ENCODE measurements at regions not wholly inside any gene's neighbourhood (a gene's known extent, or its start where the extent isn't known, plus 50 kb on each side); places are given as distances from the start of the nearest gene placed in this dataset.
"Not testable (repeated sequence)": the region's sequence is repeated elsewhere in the genome, so short reads cannot be mapped to it uniquely, and the experiment has no call there.

DNA sequence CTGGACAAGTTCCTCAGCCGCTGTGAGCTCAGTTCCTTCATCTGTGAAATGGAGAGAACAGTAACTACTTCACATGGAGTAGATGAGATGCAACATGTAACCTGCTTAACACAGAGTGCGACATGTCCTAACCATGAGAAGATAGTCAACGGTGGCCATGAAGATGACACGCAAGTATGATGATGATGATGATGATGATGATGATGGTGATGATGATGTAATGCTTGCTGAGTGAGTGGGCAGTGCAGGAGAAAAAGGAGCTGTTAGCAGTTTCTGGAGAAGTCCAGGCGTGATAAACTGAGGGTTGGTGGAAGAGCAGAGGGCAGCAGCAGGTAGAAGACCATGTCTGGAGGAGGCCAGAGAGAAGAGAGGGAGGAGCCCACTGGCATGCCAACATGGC lies 90.8 kb upstream of the CD82 start:
- Mint-ChIP-seq H3K4me3 (no peak overlapping the region), H3K27me3 (ENCODE audit: low read depth) (peaks cover 43% of the 10 kb centered on the region), H3K4me1 (ENCODE audit: low read depth) (no peaks in the 10 kb centered on the region), H3K9me3 (no peaks in the 10 kb centered on the region), H3K36me3 (ENCODE audit: insufficient read depth in 2 of 2) (no peaks in the 10 kb centered on the region), H3K27ac (no peak overlapping the region)
- DNase-seq (no peak), ATAC-seq (replicated peaks in 1 of 2) (no peak)

DNA sequence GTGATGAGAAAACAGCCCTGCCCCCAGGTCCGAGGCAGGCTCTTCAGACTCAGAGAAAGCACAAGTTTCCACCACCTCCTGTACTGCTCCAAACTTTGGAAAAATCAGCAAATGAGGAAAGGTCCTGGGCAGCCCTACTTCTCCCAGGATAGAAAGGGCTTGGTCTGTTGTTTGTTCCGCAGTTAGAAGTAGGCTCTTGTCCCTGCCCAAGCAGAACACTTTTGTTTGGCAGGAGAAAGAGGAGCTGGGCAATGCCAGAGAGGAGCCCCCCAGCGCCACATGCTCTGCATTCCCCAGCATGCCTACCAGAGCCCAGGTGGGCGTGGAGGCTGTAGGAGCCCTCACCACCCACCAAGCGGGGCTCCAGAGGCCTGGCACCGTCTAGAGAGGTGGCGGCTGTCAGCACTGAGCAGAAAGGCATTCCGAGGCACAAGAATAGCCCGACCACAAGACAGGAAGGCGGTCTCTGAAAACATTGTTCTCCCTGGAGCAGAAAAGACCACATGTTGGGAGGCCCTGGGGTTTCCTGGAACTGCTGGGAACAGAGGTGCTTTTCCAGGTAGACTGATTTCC lies 90.3 kb upstream of the CD82 start:
- peaks cover 38% of the 10 kb centered on the region for H3K27me3 Mint-ChIP-seq (ENCODE audit: low read depth)
- no peaks in the 10 kb centered on the region for H3K4me1 Mint-ChIP-seq (ENCODE audit: low read depth)
- ATAC-seq (replicated peaks in 1 of 2), result no peak
- H3K27ac Mint-ChIP-seq, result no peak overlapping the region
- no peak overlapping the region for H3K4me3 Mint-ChIP-seq
- no peak for DNase-seq
- no peaks in the 10 kb centered on the region for H3K9me3 Mint-ChIP-seq
- no peaks in the 10 kb centered on the region for H3K36me3 Mint-ChIP-seq (ENCODE audit: insufficient read depth in 2 of 2)

DNA sequence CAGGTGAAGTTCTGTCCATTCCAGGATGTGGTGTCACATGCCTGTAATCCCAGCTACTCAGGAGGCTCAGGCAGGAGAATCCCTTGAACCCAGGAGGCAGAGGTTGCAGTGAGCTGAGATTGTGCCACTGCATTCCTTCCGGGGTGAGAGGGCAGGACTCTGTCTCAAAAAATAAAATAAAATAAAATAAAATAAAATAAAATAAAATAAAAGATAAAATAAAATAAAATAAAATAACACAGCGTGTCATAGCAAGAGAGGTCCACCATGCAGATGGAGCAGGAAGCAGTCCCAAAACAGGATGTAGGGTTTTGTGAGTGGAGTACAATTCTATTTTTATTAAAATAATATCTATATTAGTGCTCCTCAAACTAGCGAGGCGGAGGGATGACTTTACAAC lies 83.1 kb upstream of the CD82 start:
- not testable (repeated sequence) for H3K9me3 Mint-ChIP-seq; H3K36me3 Mint-ChIP-seq (ENCODE audit: insufficient read depth in 2 of 2); H3K27ac Mint-ChIP-seq; ATAC-seq (replicated peaks in 1 of 2); H3K4me3 Mint-ChIP-seq; H3K4me1 Mint-ChIP-seq (ENCODE audit: low read depth); DNase-seq; H3K27me3 Mint-ChIP-seq (ENCODE audit: low read depth)

DNA sequence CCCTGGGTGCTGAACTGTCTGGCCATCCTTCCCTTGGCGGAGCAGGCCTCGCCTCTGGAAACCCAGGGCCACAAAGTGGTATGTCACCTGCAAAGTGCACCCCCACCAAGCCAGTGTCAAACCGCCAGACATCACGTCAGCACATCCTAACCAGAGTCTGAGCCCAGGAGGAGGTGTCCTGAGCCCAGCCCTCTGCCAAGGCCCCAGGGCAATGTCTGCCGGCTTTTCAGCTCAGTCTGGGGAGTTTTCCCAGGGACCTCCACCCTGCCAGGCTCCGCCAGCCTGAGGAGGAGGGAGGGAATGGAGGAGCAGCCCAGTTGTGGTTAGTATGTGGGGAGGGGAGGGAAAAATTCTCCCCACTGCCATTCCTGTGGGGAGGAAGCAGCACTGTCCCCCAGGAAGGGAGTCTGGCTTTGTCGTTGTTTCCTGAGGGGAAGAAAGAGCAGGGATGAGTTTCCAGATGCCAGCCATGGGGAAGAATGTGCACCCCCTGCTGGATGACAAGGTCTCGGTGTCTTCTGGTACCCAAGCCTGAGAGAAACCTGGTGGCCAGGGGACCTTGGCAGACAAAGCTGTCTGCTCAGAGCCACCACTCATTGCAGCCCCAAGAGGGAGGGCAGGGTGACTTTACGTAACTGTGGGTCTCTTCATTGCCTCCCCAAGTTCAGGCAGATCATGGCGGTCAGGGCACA lies 81.4 kb upstream of the CD82 start:
- Mint-ChIP-seq H3K9me3 (peaks cover 0 to 1% of the 10 kb centered on the region in 2 donors), H3K4me3 (no peak overlapping the region), H3K4me1 (ENCODE audit: low read depth) (no peaks in the 10 kb centered on the region), H3K27ac (no peak overlapping the region), H3K27me3 (ENCODE audit: low read depth) (no peaks in the 10 kb centered on the region), H3K36me3 (ENCODE audit: insufficient read depth in 2 of 2) (peaks cover 0 to 4% of the 10 kb centered on the region in 2 donors)
- no peak for DNase-seq
- ATAC-seq (replicated peaks in 1 of 2), result no peak

DNA sequence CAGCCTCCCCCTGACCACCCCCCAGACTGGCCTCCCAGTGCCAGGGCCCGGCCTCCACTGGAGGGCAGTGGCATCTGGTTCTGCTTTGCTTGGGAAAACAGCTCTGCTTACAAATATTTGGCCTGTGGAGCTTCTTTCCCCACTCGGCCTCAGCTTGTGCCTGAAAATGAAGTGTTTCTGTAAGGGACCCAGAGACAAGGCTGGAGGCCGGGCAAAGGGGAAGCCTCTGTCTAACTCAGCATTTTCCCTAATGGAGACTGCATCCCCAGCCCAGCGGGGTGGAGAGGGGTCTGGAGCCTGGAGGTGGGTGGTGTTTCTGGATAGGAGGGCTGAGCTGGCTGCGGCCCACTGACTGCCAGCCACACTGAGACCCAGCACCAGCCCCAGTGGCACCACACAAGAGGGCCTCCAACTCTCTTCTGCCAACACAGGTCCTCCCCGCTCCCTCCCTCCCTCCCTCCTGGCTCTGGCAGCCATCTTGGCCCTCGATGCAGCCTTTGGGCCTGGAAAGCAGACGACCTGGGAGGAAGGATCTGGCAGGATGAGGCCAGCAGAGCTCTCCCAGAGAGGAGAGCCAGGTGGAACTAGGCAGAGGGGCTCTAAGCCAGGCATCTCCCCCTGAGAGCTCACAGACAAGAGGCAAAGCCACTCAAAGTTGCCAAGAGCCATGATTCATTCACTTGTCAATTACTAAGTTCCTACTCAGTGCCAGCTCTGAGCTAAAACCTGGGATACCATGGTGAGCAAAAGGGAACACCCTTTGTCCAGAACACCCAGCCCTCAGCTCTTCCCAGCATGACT lies 77.1 kb upstream of the CD82 start:
- Mint-ChIP-seq H3K36me3 (ENCODE audit: insufficient read depth in 2 of 2) (peaks cover 0 to 4% of the 10 kb centered on the region in 2 donors), H3K4me3 (no peak overlapping the region), H3K27me3 (ENCODE audit: low read depth) (no peaks in the 10 kb centered on the region), H3K27ac (no peak overlapping the region), H3K4me1 (ENCODE audit: low read depth) (no peaks in the 10 kb centered on the region), H3K9me3 (peaks cover 0 to 1% of the 10 kb centered on the region in 2 donors)
- ATAC-seq (replicated peaks in 1 of 2) (no peak), DNase-seq (no peak)

DNA sequence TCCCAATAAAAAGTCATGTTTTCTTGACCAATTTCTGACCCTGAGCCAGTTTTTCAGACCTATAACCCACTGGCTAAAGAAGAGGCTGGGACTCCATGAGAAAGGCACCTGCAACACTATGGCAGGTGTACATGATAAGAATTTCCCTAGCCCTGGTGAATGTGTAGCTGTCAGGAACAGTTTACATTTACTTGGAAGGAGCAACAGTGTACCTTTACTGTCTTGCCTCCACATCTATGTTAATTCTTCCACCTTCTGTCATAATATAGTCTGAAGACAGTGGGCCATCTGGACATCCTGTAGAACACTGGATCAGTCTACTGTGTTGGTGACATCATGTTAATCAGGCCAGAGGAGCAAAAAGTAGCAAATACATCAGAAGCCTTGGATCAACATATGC lies 72.1 kb upstream of the CD82 start:
- Mint-ChIP-seq H3K4me3 (no peak overlapping the region), H3K27ac (no peak overlapping the region), H3K9me3 (no peaks in the 10 kb centered on the region), H3K27me3 (ENCODE audit: low read depth) (peaks cover 6% of the 10 kb centered on the region), H3K36me3 (ENCODE audit: insufficient read depth in 2 of 2) (no peaks in the 10 kb centered on the region), H3K4me1 (ENCODE audit: low read depth) (no peaks in the 10 kb centered on the region)
- no peak for DNase-seq
- ATAC-seq (replicated peaks in 1 of 2), result no peak

DNA sequence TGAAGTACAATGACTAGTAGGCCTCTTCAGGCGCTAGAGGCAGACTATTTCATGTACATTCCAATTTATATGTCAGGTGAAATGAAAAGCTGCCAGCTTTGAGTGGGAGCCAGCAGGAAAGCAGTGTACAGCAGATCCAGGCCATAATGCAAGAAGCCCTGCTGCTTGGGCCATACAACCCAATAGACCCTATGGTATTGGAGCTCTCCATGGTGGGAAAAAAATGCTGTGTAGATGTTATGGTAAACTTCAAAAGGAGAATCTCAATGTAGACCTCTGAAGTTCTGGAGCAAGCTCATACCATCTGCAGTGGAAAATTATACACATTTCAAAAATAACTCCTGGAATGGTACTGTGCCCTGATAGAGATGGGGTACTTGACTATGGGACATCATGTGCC lies 71.5 kb upstream of the CD82 start:
- Mint-ChIP-seq H3K4me1 (ENCODE audit: low read depth) (no peaks in the 10 kb centered on the region), H3K4me3 (no peak overlapping the region), H3K36me3 (ENCODE audit: insufficient read depth in 2 of 2) (no peaks in the 10 kb centered on the region), H3K27me3 (ENCODE audit: low read depth) (peaks cover 6% of the 10 kb centered on the region), H3K27ac (no peak overlapping the region), H3K9me3 (no peaks in the 10 kb centered on the region)
- DNase-seq (no peak), ATAC-seq (replicated peaks in 1 of 2) (no peak)

DNA sequence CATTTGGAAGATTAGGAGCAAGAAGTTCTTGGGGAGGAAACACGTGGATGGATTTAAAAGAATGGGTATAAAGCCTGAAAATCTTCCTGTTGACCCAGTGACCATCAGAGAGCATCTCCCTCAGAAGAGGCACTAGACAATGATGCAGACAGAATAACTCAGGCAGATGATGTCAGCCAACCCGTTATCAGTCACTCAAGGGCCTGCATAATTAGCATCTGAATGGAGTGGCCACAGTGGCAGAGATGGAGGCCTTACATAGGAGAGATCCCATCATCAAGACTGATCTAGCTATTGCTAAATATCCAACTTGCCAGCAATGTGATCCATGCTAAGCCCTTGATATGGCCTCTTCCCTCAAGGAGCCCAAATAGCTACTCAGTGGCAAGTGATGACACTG lies 70.7 kb upstream of the CD82 start:
- Mint-ChIP-seq H3K4me3 (no peak overlapping the region), H3K36me3 (ENCODE audit: insufficient read depth in 2 of 2) (no peaks in the 10 kb centered on the region), H3K9me3 (no peaks in the 10 kb centered on the region), H3K4me1 (ENCODE audit: low read depth) (no peaks in the 10 kb centered on the region), H3K27ac (no peak overlapping the region), H3K27me3 (ENCODE audit: low read depth) (peaks cover 6% of the 10 kb centered on the region)
- ATAC-seq (replicated peaks in 1 of 2), result no peak
- DNase-seq, result no peak

DNA sequence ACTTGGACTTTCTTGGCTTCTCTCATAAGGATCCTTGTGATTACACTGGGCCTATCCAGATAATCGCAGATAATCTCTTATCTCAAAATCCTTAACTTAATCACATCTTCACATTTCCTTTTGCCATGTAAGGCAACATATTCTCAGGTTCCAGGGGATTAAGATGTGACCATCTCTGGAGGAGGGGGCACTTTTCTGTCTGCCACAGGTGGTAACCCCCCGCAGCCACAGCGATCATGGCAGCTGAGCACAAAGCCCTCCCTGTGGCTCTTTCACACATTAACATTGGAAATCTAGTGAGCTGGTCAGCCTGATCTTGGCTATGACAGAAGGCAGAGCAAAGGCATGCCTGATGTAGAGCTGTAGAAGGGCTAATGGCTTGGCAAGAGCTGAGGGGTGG lies 69.1 kb upstream of the CD82 start:
- ATAC-seq (replicated peaks in 1 of 2) (no peak), DNase-seq (no peak)
- no peaks in the 10 kb centered on the region for H3K4me1 Mint-ChIP-seq (ENCODE audit: low read depth)
- peaks cover 6% of the 10 kb centered on the region for H3K27me3 Mint-ChIP-seq (ENCODE audit: low read depth)
- H3K36me3 Mint-ChIP-seq (ENCODE audit: insufficient read depth in 2 of 2), result no peaks in the 10 kb centered on the region
- no peak overlapping the region for H3K4me3 Mint-ChIP-seq
- H3K27ac Mint-ChIP-seq, result no peak overlapping the region
- no peaks in the 10 kb centered on the region for H3K9me3 Mint-ChIP-seq

DNA sequence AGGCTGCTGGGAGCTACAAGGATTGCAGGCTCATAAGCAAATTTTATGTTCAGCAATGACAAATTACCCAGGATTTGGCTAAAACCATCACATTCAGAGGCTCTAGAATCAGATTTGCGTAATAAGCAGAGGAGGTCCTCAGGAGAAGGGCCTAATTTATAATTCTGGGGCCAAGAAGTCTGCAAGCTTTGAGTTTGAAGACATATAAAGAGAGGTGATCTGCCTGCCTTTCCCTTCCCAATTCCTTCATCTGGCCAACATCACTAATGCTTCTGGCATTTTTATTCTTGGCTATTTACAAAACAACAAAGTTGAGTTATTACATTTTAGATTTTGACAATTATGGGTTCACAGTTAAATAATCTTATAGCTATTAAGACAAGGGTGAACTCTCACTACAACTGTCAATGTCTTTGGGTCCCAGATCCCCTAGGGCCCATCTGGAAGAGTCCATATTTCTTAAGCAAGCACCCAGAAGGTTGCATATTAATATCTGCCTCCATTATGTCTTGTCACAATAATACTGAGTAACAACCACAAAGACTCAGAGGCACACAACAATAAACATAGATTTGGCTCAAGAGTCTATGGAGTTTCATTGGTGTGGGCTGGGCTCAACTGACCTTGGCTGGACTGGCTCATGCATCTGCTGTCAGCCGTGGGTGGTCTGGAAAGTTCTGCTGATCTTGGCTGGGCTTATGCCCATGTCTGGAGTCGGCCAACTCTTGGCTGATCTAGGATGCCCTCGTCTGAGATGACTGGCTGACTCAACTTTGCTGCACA lies 67.2 kb upstream of the CD82 start:
- Mint-ChIP-seq H3K4me3 (no peak overlapping the region), H3K36me3 (ENCODE audit: insufficient read depth in 2 of 2) (no peaks in the 10 kb centered on the region), H3K9me3 (no peaks in the 10 kb centered on the region), H3K27me3 (ENCODE audit: low read depth) (peaks cover 6% of the 10 kb centered on the region), H3K27ac (no peak overlapping the region), H3K4me1 (ENCODE audit: low read depth) (no peaks in the 10 kb centered on the region)
- DNase-seq (no peak), ATAC-seq (replicated peaks in 1 of 2) (no peak)

DNA sequence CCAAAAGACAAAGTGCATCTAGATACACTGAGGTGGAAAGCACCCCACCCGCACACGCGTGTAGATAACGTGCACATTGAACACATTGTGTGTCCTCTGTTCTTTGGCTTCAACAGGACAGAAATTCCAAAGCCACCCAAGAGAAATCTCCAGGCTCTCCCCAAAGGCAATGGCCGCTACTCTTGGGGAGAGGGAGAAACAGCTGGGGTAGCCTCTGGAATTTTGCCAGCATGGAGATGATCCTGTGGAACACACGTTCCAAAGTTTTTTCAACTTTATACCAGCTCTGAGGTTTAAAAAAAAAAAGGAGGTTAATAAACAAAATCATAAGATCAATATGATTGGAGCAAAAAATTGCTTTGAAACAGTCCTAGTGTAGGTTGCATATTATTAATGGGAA lies 63.0 kb upstream of the CD82 start:
- Mint-ChIP-seq H3K4me1 (ENCODE audit: low read depth) (no peaks in the 10 kb centered on the region), H3K9me3 (peaks cover 0 to 4% of the 10 kb centered on the region in 2 donors), H3K27ac (no peak overlapping the region), H3K27me3 (ENCODE audit: low read depth) (no peaks in the 10 kb centered on the region), H3K36me3 (ENCODE audit: insufficient read depth in 2 of 2) (no peaks in the 10 kb centered on the region), H3K4me3 (no peak overlapping the region)
- DNase-seq (no peak), ATAC-seq (replicated peaks in 1 of 2) (no peak)

DNA sequence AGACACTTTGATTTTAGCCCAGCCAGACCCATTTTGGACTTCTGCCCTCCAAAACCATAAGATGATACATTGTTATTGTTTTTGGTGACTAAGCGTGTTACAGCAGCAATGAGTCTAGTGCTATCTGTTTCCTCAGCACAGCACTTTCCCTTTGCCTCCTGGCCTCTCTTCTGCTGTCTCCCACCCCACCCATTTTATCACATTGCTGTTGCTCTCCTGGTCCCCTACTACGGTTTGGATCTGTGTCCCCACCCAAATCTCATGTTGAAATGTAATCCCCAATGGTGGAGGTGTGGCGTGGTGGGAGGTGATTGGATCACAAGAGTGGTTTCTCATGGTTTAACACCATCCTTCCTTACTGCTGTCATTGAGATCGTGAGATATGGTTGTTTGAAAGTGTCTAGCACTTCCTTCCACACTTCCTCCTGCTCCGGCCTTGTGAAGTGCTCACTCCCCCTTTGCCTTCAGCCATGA lies 59.8 kb upstream of the CD82 start:
- Mint-ChIP-seq H3K36me3 (ENCODE audit: insufficient read depth in 2 of 2) (no peaks in the 10 kb centered on the region), H3K27me3 (ENCODE audit: low read depth) (peaks cover 16% of the 10 kb centered on the region), H3K4me1 (ENCODE audit: low read depth) (no peaks in the 10 kb centered on the region), H3K27ac (no peak overlapping the region), H3K4me3 (no peak overlapping the region), H3K9me3 (peaks cover 0 to 4% of the 10 kb centered on the region in 2 donors)
- ATAC-seq (replicated peaks in 1 of 2), result peak in 1 of 2 donors; percentile 47
- DNase-seq, result no peak

Measured in activated T-cell treated with anti-CD3 and anti-CD28 coated beads, Interleukin-2, amount 50 U/mL, for 72 hours (primary cell).